Right renal cortex interstitium (tissue), 3 donors: ENCODE measurements at regions not wholly inside any gene's neighbourhood (a gene's known extent, or its start where the extent isn't known, plus 50 kb on each side); places are given as distances from the start of the nearest gene placed in this dataset.

Experiments
- DNase-seq, 3 donors: peaks; one replicate each; pipeline ENCODE4 v3.0.0-alpha.2; 2013; ENCODE audit warnings: low read depth in 3 of 3, low spot score in 2 of 3

GRCh38 chr5:164179406-164179805 is 674.0 kb downstream of the MAT2B start:
- DNase-seq = no peak

- no peak for DNase-seq
Measured at GRCh38 chr5:164181604-164182003, 676.2 kb downstream of the MAT2B start.

GRCh38 chr5:164184158-164184557 is 678.7 kb downstream of the MAT2B start:
- no peak for DNase-seq

- DNase-seq = no peak
Measured at GRCh38 chr5:164185000-164185399, 679.6 kb downstream of the MAT2B start.

GRCh38 chr5:164186550-164186949 is 681.1 kb downstream of the MAT2B start:
- no peak for DNase-seq

- DNase-seq = no peak
Measured at GRCh38 chr5:164187785-164188184, 682.4 kb downstream of the MAT2B start.

- no peak for DNase-seq
Measured at GRCh38 chr5:164188733-164189148, 683.3 kb downstream of the MAT2B start.

GRCh38 chr5:164191240-164191639 is 685.8 kb downstream of the MAT2B start:
- no peak for DNase-seq

GRCh38 chr5:164202338-164202737 is 696.9 kb downstream of the MAT2B start:
- DNase-seq = no peak

- no peak for DNase-seq
Measured at GRCh38 chr5:164203581-164204225, 698.3 kb downstream of the MAT2B start.

- no peak for DNase-seq
Measured at GRCh38 chr5:164204338-164204946, 699.0 kb downstream of the MAT2B start.

- DNase-seq = no peak
Measured at GRCh38 chr5:164206196-164206595, 700.8 kb downstream of the MAT2B start.

- no peak for DNase-seq
Measured at GRCh38 chr5:164207646-164208045, 702.2 kb downstream of the MAT2B start.

GRCh38 chr5:164210491-164210890 is 705.1 kb downstream of the MAT2B start:
- DNase-seq = no peak

GRCh38 chr5:164214698-164215097 is 709.3 kb downstream of the MAT2B start:
- DNase-seq = no peak

GRCh38 chr5:164217464-164217863 is 712.0 kb downstream of the MAT2B start:
- no peak for DNase-seq

- DNase-seq = no peak
Measured at GRCh38 chr5:164220522-164220921, 715.1 kb downstream of the MAT2B start.

GRCh38 chr5:164224236-164224635 is 718.8 kb downstream of the MAT2B start:
- no peak for DNase-seq

- no peak for DNase-seq
Measured at GRCh38 chr5:164224772-164225171, 719.4 kb downstream of the MAT2B start.

GRCh38 chr5:164230341-164230740 is 724.9 kb downstream of the MAT2B start:
- DNase-seq = no peak

GRCh38 chr5:164233791-164234190 is 728.4 kb downstream of the MAT2B start:
- DNase-seq = no peak

GRCh38 chr5:164234321-164234720 is 728.9 kb downstream of the MAT2B start:
- no peak for DNase-seq
